ENCODE measurements at regions not wholly inside any gene's neighbourhood (a gene's known extent, or its start where the extent isn't known, plus 50 kb on each side); places are given as distances from the start of the nearest gene placed in this dataset.
A peak's percentile ranks its signal among the peaks of the same experiment; 100 is the strongest.

GRCh38 chr13:48784916-48785548, 131.3 kb downstream of the CYSLTR2 start:
- DNase-seq (ENCODE audit: low spot score) = no peak
- Mint-ChIP-seq H3K27ac (no peak overlapping the region), H3K4me3 (no peak overlapping the region), H3K36me3 (peaks cover 9% of the 10 kb centered on the region), H3K27me3 (peaks cover 11 to 13% of the 10 kb centered on the region in 2 donors), H3K9me3 (peaks cover 6% of the 10 kb centered on the region), H3K4me1 (ENCODE audit: low read depth in 2 of 2) (peaks cover 4 to 5% of the 10 kb centered on the region in 2 donors)
- no peak for ATAC-seq

GRCh38 chr13:48790199-48790598, 136.5 kb downstream of the CYSLTR2 start:
- Mint-ChIP-seq H3K36me3 (no peaks in the 10 kb centered on the region), H3K27ac (no peak overlapping the region), H3K4me3 (no peak overlapping the region), H3K4me1 (ENCODE audit: low read depth in 2 of 2) (no peaks in the 10 kb centered on the region), H3K27me3 (peaks cover 8 to 11% of the 10 kb centered on the region in 2 donors), H3K9me3 (no peaks in the 10 kb centered on the region)
- ATAC-seq = no peak
- DNase-seq (ENCODE audit: low spot score) = no peak

- no peak for ATAC-seq
- H3K36me3 Mint-ChIP-seq = no peaks in the 10 kb centered on the region
Observed at GRCh38 chr13:48790966-48791365, 137.2 kb downstream of the CYSLTR2 start.

GRCh38 chr13:48797127-48797526, 143.4 kb downstream of the CYSLTR2 start:
- Mint-ChIP-seq H3K36me3 (no peaks in the 10 kb centered on the region), H3K9me3 (no peaks in the 10 kb centered on the region), H3K27ac (no peak overlapping the region), H3K27me3 (peaks cover 23 to 25% of the 10 kb centered on the region in 2 donors), H3K4me1 (ENCODE audit: low read depth in 2 of 2) (no peaks in the 10 kb centered on the region), H3K4me3 (no peak overlapping the region)
- ATAC-seq (no peak), DNase-seq (ENCODE audit: low spot score) (no peak)

More at GRCh38 chr13:48790966-48791365, 137.2 kb downstream of the CYSLTR2 start:
- Mint-ChIP-seq H3K9me3 (no peaks in the 10 kb centered on the region), H3K27ac (no peak overlapping the region), H3K4me3 (no peak overlapping the region), H3K27me3 (peaks cover 7 to 9% of the 10 kb centered on the region in 2 donors), H3K4me1 (ENCODE audit: low read depth in 2 of 2) (no peaks in the 10 kb centered on the region)
- no peak for DNase-seq (ENCODE audit: low spot score)

- H3K4me1 Mint-ChIP-seq (ENCODE audit: low read depth in 2 of 2) = no peaks in the 10 kb centered on the region
- DNase-seq (ENCODE audit: low spot score) (no peak), ATAC-seq (no peak)
- peaks cover 23 to 25% of the 10 kb centered on the region in 2 donors for H3K27me3 Mint-ChIP-seq
- no peak overlapping the region for H3K27ac Mint-ChIP-seq
- no peaks in the 10 kb centered on the region for H3K36me3 Mint-ChIP-seq
- no peaks in the 10 kb centered on the region for H3K9me3 Mint-ChIP-seq
- H3K4me3 Mint-ChIP-seq = no peak overlapping the region
Observed at GRCh38 chr13:48797761-48798160, 144.0 kb downstream of the CYSLTR2 start.

- no peak overlapping the region for H3K27ac Mint-ChIP-seq
- no peaks in the 10 kb centered on the region for H3K4me1 Mint-ChIP-seq (ENCODE audit: low read depth in 2 of 2)
- no peaks in the 10 kb centered on the region for H3K9me3 Mint-ChIP-seq
- no peak overlapping the region for H3K4me3 Mint-ChIP-seq
- H3K36me3 Mint-ChIP-seq = no peaks in the 10 kb centered on the region
- H3K27me3 Mint-ChIP-seq = peaks cover 23 to 27% of the 10 kb centered on the region in 2 donors
- DNase-seq (ENCODE audit: low spot score) (no peak), ATAC-seq (no peak)
Observed at GRCh38 chr13:48798180-48798579, 144.5 kb downstream of the CYSLTR2 start.

GRCh38 chr13:48801255-48801654, 147.5 kb downstream of the CYSLTR2 start:
- Mint-ChIP-seq H3K4me1 (ENCODE audit: low read depth in 2 of 2) (peaks cover 7 to 17% of the 10 kb centered on the region in 2 donors), H3K36me3 (peaks cover under 1% of the 10 kb centered on the region), H3K9me3 (no peaks in the 10 kb centered on the region), H3K27me3 (peaks cover 18 to 25% of the 10 kb centered on the region in 2 donors), H3K27ac (no peak overlapping the region), H3K4me3 (no peak overlapping the region)
- ATAC-seq = no peak
- no peak for DNase-seq (ENCODE audit: low spot score)

GRCh38 chr13:48804821-48805601, 151.3 kb downstream of the CYSLTR2 start:
- H3K27ac Mint-ChIP-seq = peak overlapping the region; percentile 28 to 60
- ATAC-seq (peak; percentile 65 to 81), DNase-seq (ENCODE audit: low spot score) (no peak)
- H3K4me3 Mint-ChIP-seq = peak overlapping the region; percentile 53
- H3K27me3 Mint-ChIP-seq = peaks cover 5 to 21% of the 10 kb centered on the region in 2 donors
- H3K9me3 Mint-ChIP-seq = no peaks in the 10 kb centered on the region
- H3K36me3 Mint-ChIP-seq = peaks cover 5% of the 10 kb centered on the region
- peaks cover 12 to 28% of the 10 kb centered on the region in 2 donors for H3K4me1 Mint-ChIP-seq (ENCODE audit: low read depth in 2 of 2)

- Mint-ChIP-seq H3K36me3 (peaks cover 5% of the 10 kb centered on the region), H3K27me3 (peaks cover 0 to 17% of the 10 kb centered on the region in 2 donors), H3K4me3 (peak overlapping the region; percentile 59), H3K4me1 (ENCODE audit: low read depth in 2 of 2) (peaks cover 12 to 28% of the 10 kb centered on the region in 2 donors), H3K9me3 (no peaks in the 10 kb centered on the region), H3K27ac (peak overlapping the region in 1 of 2 donors; percentile 60)
- no peak for ATAC-seq
- no peak for DNase-seq (ENCODE audit: low spot score)
Observed at GRCh38 chr13:48806522-48806921, 152.8 kb downstream of the CYSLTR2 start.

- ATAC-seq (no peak), DNase-seq (ENCODE audit: low spot score) (no peak)
- Mint-ChIP-seq H3K4me1 (ENCODE audit: low read depth in 2 of 2) (peaks cover 12 to 28% of the 10 kb centered on the region in 2 donors), H3K9me3 (no peaks in the 10 kb centered on the region), H3K27me3 (peaks cover 14 to 26% of the 10 kb centered on the region in 2 donors), H3K27ac (no peak overlapping the region), H3K36me3 (peaks cover 5% of the 10 kb centered on the region), H3K4me3 (no peak overlapping the region)
Observed at GRCh38 chr13:48808683-48809082, 155.0 kb downstream of the CYSLTR2 start.

- no peak for ATAC-seq
- H3K4me3 Mint-ChIP-seq = no peak overlapping the region
- H3K4me1 Mint-ChIP-seq (ENCODE audit: low read depth in 2 of 2) = peaks cover 12 to 24% of the 10 kb centered on the region in 2 donors
- no peaks in the 10 kb centered on the region for H3K9me3 Mint-ChIP-seq
- peaks cover 14 to 26% of the 10 kb centered on the region in 2 donors for H3K27me3 Mint-ChIP-seq
- H3K36me3 Mint-ChIP-seq = peaks cover 5% of the 10 kb centered on the region
- no peak overlapping the region for H3K27ac Mint-ChIP-seq
- DNase-seq (ENCODE audit: low spot score) = no peak
Observed at GRCh38 chr13:48810013-48810412, 156.3 kb downstream of the CYSLTR2 start.

GRCh38 chr13:48813518-48813917, 159.8 kb downstream of the CYSLTR2 start:
- Mint-ChIP-seq H3K27ac (no peak overlapping the region), H3K4me1 (ENCODE audit: low read depth in 2 of 2) (peaks cover 9 to 11% of the 10 kb centered on the region in 2 donors), H3K9me3 (no peaks in the 10 kb centered on the region), H3K27me3 (peaks cover 14 to 17% of the 10 kb centered on the region in 2 donors), H3K36me3 (no peaks in the 10 kb centered on the region), H3K4me3 (no peak overlapping the region)
- DNase-seq (ENCODE audit: low spot score) (no peak), ATAC-seq (no peak)

- Mint-ChIP-seq H3K27ac (no peak overlapping the region), H3K4me3 (no peak overlapping the region), H3K36me3 (no peaks in the 10 kb centered on the region), H3K9me3 (no peaks in the 10 kb centered on the region), H3K27me3 (peaks cover 12 to 14% of the 10 kb centered on the region in 2 donors), H3K4me1 (ENCODE audit: low read depth in 2 of 2) (peaks cover 11 to 13% of the 10 kb centered on the region in 2 donors)
- no peak for ATAC-seq
- DNase-seq (ENCODE audit: low spot score) = no peak
Observed at GRCh38 chr13:48816700-48817099, 159.0 kb upstream of the FNDC3A start.

- ATAC-seq = no peak
- Mint-ChIP-seq H3K36me3 (no peaks in the 10 kb centered on the region), H3K9me3 (no peaks in the 10 kb centered on the region), H3K27me3 (peaks cover 11 to 12% of the 10 kb centered on the region in 2 donors), H3K4me1 (ENCODE audit: low read depth in 2 of 2) (peaks cover 11 to 13% of the 10 kb centered on the region in 2 donors), H3K27ac (no peak overlapping the region), H3K4me3 (peak overlapping the region; percentile 4)
- no peak for DNase-seq (ENCODE audit: low spot score)
Observed at GRCh38 chr13:48817166-48817802, 158.4 kb upstream of the FNDC3A start.
